Right lobe of liver (tissue), 6 donors: ENCODE measurements at regions not wholly inside any gene's neighbourhood (a gene's known extent, or its start where the extent isn't known, plus 50 kb on each side); places are given as distances from the start of the nearest gene placed in this dataset.

Experiments
- ATAC-seq, 4 donors: fragments of 200-7000 bp; cut with Tn5 transposase; one replicate each; pipeline ENCODE4 v1.9.1; 2020; ENCODE audit warnings: mild to moderate bottlenecking in 4 of 4, moderate library complexity in 4 of 4
- DNase-seq, 3 donors: peaks; one replicate each; pipeline ENCODE4 v3.0.0-alpha.2; 2020
- H3K27ac ChIP-seq, 3 donors: fragments of 200-600 bp; one replicate each; pipeline ENCODE4 v1.8.0; 2022
- H3K27me3 ChIP-seq, 2 donors: fragments of 200-600 bp; one replicate each; pipeline ENCODE4 v1.8.0; 2022
- H3K36me3 ChIP-seq, 4 donors: fragments of 200-600 bp; sonication (generic) in 1 of 4; one replicate each; pipeline versions ENCODE4 v1.5.1 to v1.8.0; 2017 to 2022; ENCODE audit warnings: control low read depth in 1 of 4
- H3K4me1 ChIP-seq, 4 donors: fragments of 200-600 bp; sonication (generic) in 1 of 4; one replicate each; pipeline versions ENCODE4 v1.5.1 to v1.8.0; 2017 to 2022; ENCODE audit warnings: control low read depth in 1 of 4
- H3K4me3 ChIP-seq, 3 donors: fragments of 200-600 bp; one replicate each; pipeline ENCODE4 v1.8.0; 2022
- H3K9me3 ChIP-seq, 4 donors: fragments of 200-600 bp; sonication (generic) in 1 of 4; one replicate each; pipeline versions ENCODE4 v1.5.1 to v1.8.0; 2017 to 2022; ENCODE audit warnings: control low read depth in 1 of 4
- CTCF ChIP-seq, 4 donors: fragments of 200-600 bp in 3 of 4; fragments of 450-650 bp in 1 of 4; IDR thresholded peaks; one replicate each; pipeline versions ENCODE4 v1.5.1 to v1.8.0; 2016 to 2022; ENCODE audit warnings: antibody characterized with exemption in 4 of 4, mild to moderate bottlenecking in 2 of 4
- POLR2A ChIP-seq: fragments of 450-650 bp; IDR thresholded peaks from one replicate; pipeline ENCODE4 v1.6.1; 2017; ENCODE audit warnings: antibody characterized with exemption, mild to moderate bottlenecking
- WGBS: methylation state at CpG from one replicate; pipeline ENCODE4 v1.1.6; 2018; ENCODE audit warnings: low coverage, low lambda C conversion rate; ENCODE audit not compliant: insufficient coverage; ENCODE audit errors: missing lambda C conversion rate; 5-methylcytosine and 5-hydroxymethylcytosine counted together
- intact Hi-C, 2 donors: fragments of 100-400 bp; cut with DNase I; formaldehyde crosslinking; loops; one replicate each; pipeline versions ENCODE4 v1.11.2 to v1.14.1; 2022
- donor health status: DM: no; HTN: yes; CAD: no.
- donor health status: DM: no; HTN: no; CAD: no.
- donor health status: DM: no; HTN: no; CAD: no.
- donor health status: DM: no; HTN: yes; CAD: no.
- donor health status: DM: no; HTN: yes; CAD: no.

DNA sequence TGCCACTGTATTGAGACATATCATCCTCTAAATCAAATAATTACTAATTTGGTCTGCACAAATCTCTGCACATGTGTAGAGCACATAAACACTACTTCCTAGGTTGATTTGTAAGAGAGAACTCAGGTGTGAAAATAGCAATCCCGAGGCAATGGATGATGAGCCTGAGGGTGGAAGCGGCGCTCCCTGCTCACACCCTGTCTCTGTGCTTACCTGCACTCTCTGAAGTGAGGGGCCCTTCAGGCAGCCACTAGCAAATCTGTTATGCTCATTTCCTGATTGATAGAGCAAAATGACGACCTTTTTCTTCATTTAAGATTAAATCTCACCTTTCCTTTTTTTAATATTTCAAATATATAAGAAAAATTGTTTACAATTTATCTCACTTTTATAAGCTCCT lies 1995.7 kb upstream of the AGA start:
- no peak for ATAC-seq
- 59% methylated on average over 4 of the region's 4 CpGs for WGBS

GRCh38 chr4:179441596-179441995 lies 1999.4 kb upstream of the AGA start:
- H3K36me3 ChIP-seq: no peaks in the 10 kb centered on the region

More for the DNA sequence above, 1995.7 kb upstream of the AGA start:
- TF ChIP-seq POLR2A: no peak
- no peak for TF ChIP-seq CTCF (IDR thresholded peaks at IDR 0.05)
- no peak overlapping the region for H3K27ac ChIP-seq
- no peak for DNase-seq
- no peaks in the 10 kb centered on the region for H3K36me3 ChIP-seq
- no peak overlapping the region for H3K4me3 ChIP-seq
- H3K9me3 ChIP-seq: no peaks in the 10 kb centered on the region
- H3K27me3 ChIP-seq: no peaks in the 10 kb centered on the region
- intact Hi-C loops: no loop called here
- H3K4me1 ChIP-seq: no peaks in the 10 kb centered on the region

GRCh38 chr4:179447308-179447707 lies 2005.1 kb upstream of the AGA start:
- no peaks in the 10 kb centered on the region for H3K36me3 ChIP-seq
- no peaks in the 10 kb centered on the region for H3K4me1 ChIP-seq
- intact Hi-C loops: no loop called here
- no peak overlapping the region for H3K27ac ChIP-seq
- H3K4me3 ChIP-seq: no peak overlapping the region
- ATAC-seq (no peak), DNase-seq (no peak)
- WGBS: 32% methylated on average over 2 of the region's 2 CpGs
- no peaks in the 10 kb centered on the region for H3K9me3 ChIP-seq
- TF ChIP-seq CTCF (IDR thresholded peaks at IDR 0.05) (no peak), POLR2A (no peak)
- no peaks in the 10 kb centered on the region for H3K27me3 ChIP-seq

More at GRCh38 chr4:179441596-179441995, 1999.4 kb upstream of the AGA start:
- WGBS: 25% methylated on average over 1 of the region's 1 CpG
- no peak for ATAC-seq
- no peaks in the 10 kb centered on the region for H3K9me3 ChIP-seq
- no peaks in the 10 kb centered on the region for H3K4me1 ChIP-seq
- no peak for TF ChIP-seq CTCF (IDR thresholded peaks at IDR 0.05)
- no peak for TF ChIP-seq POLR2A
- intact Hi-C loops: no loop called here
- H3K27ac ChIP-seq: no peak overlapping the region
- H3K4me3 ChIP-seq: no peak overlapping the region
- DNase-seq: no peak
- no peaks in the 10 kb centered on the region for H3K27me3 ChIP-seq

- WGBS: 47% methylated on average over 8 of the region's 8 CpGs
- no peaks in the 10 kb centered on the region for H3K27me3 ChIP-seq
- intact Hi-C loops: no loop called here
- no peak overlapping the region for H3K27ac ChIP-seq
- H3K36me3 ChIP-seq: no peaks in the 10 kb centered on the region
- no peak for TF ChIP-seq CTCF (IDR thresholded peaks at IDR 0.05)
- TF ChIP-seq POLR2A: no peak
- H3K9me3 ChIP-seq: no peaks in the 10 kb centered on the region
- ATAC-seq: no peak
- DNase-seq: no peak
- no peak overlapping the region for H3K4me3 ChIP-seq
- H3K4me1 ChIP-seq: no peaks in the 10 kb centered on the region
Observed at GRCh38 chr4:179465131-179465797, 2023.0 kb upstream of the AGA start.

DNA sequence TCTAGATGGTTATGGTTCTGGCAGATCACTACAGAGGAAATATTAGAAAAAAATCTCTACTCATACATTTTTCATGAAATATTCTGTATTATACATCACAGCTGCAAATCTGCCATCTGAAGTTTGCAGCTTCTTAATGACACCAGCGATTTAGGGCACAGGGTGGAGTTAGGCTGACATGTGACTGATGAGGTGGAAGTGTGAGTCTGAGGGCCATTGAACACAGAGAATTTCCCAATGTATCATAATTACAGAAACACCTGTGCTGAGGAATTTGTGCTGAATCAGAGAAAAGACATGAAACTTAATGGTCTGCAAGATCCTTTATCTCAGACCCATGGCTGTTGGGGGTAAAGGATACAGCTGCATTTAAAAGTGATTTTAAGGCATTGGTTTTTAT lies 2025.6 kb upstream of the AGA start:
- 43% methylated on average over 1 of the region's 1 CpG for WGBS
- intact Hi-C loops: no loop called here
- DNase-seq (no peak), ATAC-seq (no peak)
- TF ChIP-seq CTCF (IDR thresholded peaks at IDR 0.05): no peak
- TF ChIP-seq POLR2A: no peak
- H3K4me1 ChIP-seq: no peaks in the 10 kb centered on the region
- H3K4me3 ChIP-seq: no peak overlapping the region
- no peak overlapping the region for H3K27ac ChIP-seq
- H3K36me3 ChIP-seq: no peaks in the 10 kb centered on the region
- no peaks in the 10 kb centered on the region for H3K9me3 ChIP-seq
- H3K27me3 ChIP-seq: no peaks in the 10 kb centered on the region
